Hepatocyte (in vitro differentiated cells): ENCODE measurements at regions not wholly inside any gene's neighbourhood (a gene's known extent, or its start where the extent isn't known, plus 50 kb on each side); places are given as distances from the start of the nearest gene placed in this dataset.

Experiments used
- EZH2 ChIP-seq: fragments of 200-600 bp; sonication (generic); IDR thresholded peaks from 2 replicates; pipeline ENCODE4 v1.6.1; 2016; ENCODE audit warnings: antibody characterized with exemption, mild to moderate bottlenecking, borderline replicate concordance
- EZH2phosphoT487 ChIP-seq: fragments of 200-600 bp; sonication (generic); IDR thresholded peaks from one replicate; pipeline ENCODE4 v1.6.1; 2018; ENCODE audit warnings: antibody characterized with exemption, mild to moderate bottlenecking, low read depth, moderate library complexity; ENCODE audit not compliant: unreplicated experiment, severe bottlenecking
- TF ChIP-seq, protein P1 (sequence below): fragments of 200-600 bp; sonication (generic); IDR thresholded peaks from 2 replicates; pipeline ENCODE4 v1.5.1; 2016; ENCODE audit warnings: antibody characterized with exemption, mild to moderate bottlenecking; ENCODE audit not compliant: poor library complexity

- no peak for TF ChIP-seq EZH2
- TF ChIP-seq, protein P1, sequence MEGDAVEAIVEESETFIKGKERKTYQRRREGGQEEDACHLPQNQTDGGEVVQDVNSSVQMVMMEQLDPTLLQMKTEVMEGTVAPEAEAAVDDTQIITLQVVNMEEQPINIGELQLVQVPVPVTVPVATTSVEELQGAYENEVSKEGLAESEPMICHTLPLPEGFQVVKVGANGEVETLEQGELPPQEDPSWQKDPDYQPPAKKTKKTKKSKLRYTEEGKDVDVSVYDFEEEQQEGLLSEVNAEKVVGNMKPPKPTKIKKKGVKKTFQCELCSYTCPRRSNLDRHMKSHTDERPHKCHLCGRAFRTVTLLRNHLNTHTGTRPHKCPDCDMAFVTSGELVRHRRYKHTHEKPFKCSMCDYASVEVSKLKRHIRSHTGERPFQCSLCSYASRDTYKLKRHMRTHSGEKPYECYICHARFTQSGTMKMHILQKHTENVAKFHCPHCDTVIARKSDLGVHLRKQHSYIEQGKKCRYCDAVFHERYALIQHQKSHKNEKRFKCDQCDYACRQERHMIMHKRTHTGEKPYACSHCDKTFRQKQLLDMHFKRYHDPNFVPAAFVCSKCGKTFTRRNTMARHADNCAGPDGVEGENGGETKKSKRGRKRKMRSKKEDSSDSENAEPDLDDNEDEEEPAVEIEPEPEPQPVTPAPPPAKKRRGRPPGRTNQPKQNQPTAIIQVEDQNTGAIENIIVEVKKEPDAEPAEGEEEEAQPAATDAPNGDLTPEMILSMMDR, result no peak
- TF ChIP-seq EZH2phosphoT487, result no peak
Observed at GRCh38 chr5:125463466-125464092, 717.1 kb upstream of the ZNF608 start.
